MCF 10A (cell line): ENCODE measurements at regions not wholly inside any gene's neighbourhood (a gene's known extent, or its start where the extent isn't known, plus 50 kb on each side); places are given as distances from the start of the nearest gene placed in this dataset.

Source experiments
- BruUV-seq: library from RNA; stranded (reverse); fragments of 400-500 nt; replicated peaks from 2 replicates; lab custom pipeline; 2021; lab: Mats Ljungman, UMichigan
- CTCF ChIA-PET: fragments of 300-600 bp; sonication (Branson Sonifier 250); formaldehyde crosslinking; extraction: SDS; loops from one replicate; lab custom pipeline; 2021; ENCODE audit warnings: antibody characterized with exemption, inconsistent platforms; lab: Yijun Ruan, JAX
- POLR2A ChIA-PET: fragments of 300-600, 350-650 bp; sonication (Branson Sonifier 250); formaldehyde crosslinking; extraction: SDS; loops from one replicate; lab custom pipeline; 2020; ENCODE audit warnings: antibody characterized with exemption, inconsistent platforms; lab: Yijun Ruan, JAX
- DNase-seq: peaks from one replicate; pipeline ENCODE4 v3.0.0-alpha.2; 2018; ENCODE audit not compliant: unreplicated experiment
- H3K27ac Mint-ChIP-seq: one replicate; pipeline ENCODE4 v1.8.0; 2022; ENCODE audit warnings: mild to moderate bottlenecking, low read depth, mixed read lengths; ENCODE audit not compliant: unreplicated experiment
- H3K27me3 Mint-ChIP-seq: one replicate; pipeline ENCODE4 v1.8.0; 2022; ENCODE audit warnings: mixed read lengths; ENCODE audit not compliant: insufficient read depth, unreplicated experiment
- H3K36me3 Mint-ChIP-seq: one replicate; pipeline ENCODE4 v1.8.0; 2022; ENCODE audit warnings: mild to moderate bottlenecking, moderate library complexity, mixed read lengths; ENCODE audit not compliant: insufficient read depth, unreplicated experiment
- H3K4me1 Mint-ChIP-seq: one replicate; pipeline ENCODE4 v1.8.0; 2022; ENCODE audit warnings: mixed read lengths; ENCODE audit not compliant: insufficient read depth, unreplicated experiment
- H3K4me3 Mint-ChIP-seq: one replicate; pipeline ENCODE4 v1.8.0; 2022; ENCODE audit warnings: mild to moderate bottlenecking, moderate library complexity, mixed read lengths; ENCODE audit not compliant: unreplicated experiment
- H3K9me3 Mint-ChIP-seq: one replicate; pipeline ENCODE4 v1.8.0; 2022; ENCODE audit warnings: mixed read lengths; ENCODE audit not compliant: unreplicated experiment
- intact Hi-C: fragments of 100-400 bp; cut with micrococcal nuclease; formaldehyde crosslinking; loops from 2 replicates; pipeline ENCODE4 v1.14.1; 2022
- TF ChIP-seq, protein P1 (sequence below): fragments of 200-600 bp; IDR thresholded peaks from one replicate; pipeline ENCODE4 v1.8.0; 2022; ENCODE audit warnings: antibody characterized with exemption, mild to moderate bottlenecking; ENCODE audit not compliant: unreplicated experiment

GRCh38 chr16:56073508-56073907 lies 117.8 kb upstream of the GNAO1 start:
- TF ChIP-seq, protein P1, sequence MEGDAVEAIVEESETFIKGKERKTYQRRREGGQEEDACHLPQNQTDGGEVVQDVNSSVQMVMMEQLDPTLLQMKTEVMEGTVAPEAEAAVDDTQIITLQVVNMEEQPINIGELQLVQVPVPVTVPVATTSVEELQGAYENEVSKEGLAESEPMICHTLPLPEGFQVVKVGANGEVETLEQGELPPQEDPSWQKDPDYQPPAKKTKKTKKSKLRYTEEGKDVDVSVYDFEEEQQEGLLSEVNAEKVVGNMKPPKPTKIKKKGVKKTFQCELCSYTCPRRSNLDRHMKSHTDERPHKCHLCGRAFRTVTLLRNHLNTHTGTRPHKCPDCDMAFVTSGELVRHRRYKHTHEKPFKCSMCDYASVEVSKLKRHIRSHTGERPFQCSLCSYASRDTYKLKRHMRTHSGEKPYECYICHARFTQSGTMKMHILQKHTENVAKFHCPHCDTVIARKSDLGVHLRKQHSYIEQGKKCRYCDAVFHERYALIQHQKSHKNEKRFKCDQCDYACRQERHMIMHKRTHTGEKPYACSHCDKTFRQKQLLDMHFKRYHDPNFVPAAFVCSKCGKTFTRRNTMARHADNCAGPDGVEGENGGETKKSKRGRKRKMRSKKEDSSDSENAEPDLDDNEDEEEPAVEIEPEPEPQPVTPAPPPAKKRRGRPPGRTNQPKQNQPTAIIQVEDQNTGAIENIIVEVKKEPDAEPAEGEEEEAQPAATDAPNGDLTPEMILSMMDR: no peak
- no peak for DNase-seq
- Mint-ChIP-seq H3K9me3 (no peaks in the 10 kb centered on the region), H3K36me3 (no peaks in the 10 kb centered on the region), H3K4me3 (no peak overlapping the region), H3K27me3 (peaks cover 49% of the 10 kb centered on the region), H3K4me1 (no peaks in the 10 kb centered on the region), H3K27ac (no peak overlapping the region)
- intact Hi-C loops: no loop called here
- ChIA-PET POLR2A (interaction anchor here (0.7 kb wide), 1 partner anchor 208 kb away, joined by 3 read pairs; no protein-coding TSS in a partner anchor), CTCF (interaction anchor here (0.6 to 0.7 kb wide), 3 partner anchors 9 to 273 kb away, joined by 3 to 5 read pairs (median 3); no protein-coding TSS in a partner anchor)
- no TSS peak for BruUV-seq

DNA sequence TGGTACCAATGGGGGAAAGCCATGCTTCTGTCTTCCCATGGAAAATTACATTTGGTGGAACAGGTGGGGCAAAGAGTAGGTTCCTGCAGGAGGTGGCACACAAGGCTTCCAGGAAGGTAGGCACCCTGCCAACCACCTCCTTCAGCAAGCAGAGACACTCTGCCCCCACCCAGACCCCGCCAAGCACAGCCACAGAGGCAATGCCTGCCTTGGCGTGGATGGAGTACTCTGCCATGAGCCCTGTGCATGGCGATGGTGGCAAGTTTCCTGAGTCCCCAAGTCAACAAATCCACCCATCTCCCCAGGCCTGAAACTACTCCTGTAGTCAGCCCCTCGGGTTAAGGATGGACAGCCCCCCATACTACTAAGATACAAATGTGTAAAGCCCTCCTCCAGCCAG lies 119.2 kb upstream of the GNAO1 start:
- no TSS peak for BruUV-seq
- Mint-ChIP-seq H3K27me3 (peaks cover 49% of the 10 kb centered on the region), H3K4me1 (no peaks in the 10 kb centered on the region), H3K36me3 (no peaks in the 10 kb centered on the region), H3K27ac (no peak overlapping the region), H3K9me3 (no peaks in the 10 kb centered on the region), H3K4me3 (no peak overlapping the region)
- DNase-seq: no peak
- TF ChIP-seq, protein P1: no peak
- ChIA-PET CTCF (no interaction called here), POLR2A (interaction anchor here (0.7 kb wide), 1 partner anchor 671 kb away, joined by 3 read pairs; no protein-coding TSS in a partner anchor)
- intact Hi-C loops: no loop called here

DNA sequence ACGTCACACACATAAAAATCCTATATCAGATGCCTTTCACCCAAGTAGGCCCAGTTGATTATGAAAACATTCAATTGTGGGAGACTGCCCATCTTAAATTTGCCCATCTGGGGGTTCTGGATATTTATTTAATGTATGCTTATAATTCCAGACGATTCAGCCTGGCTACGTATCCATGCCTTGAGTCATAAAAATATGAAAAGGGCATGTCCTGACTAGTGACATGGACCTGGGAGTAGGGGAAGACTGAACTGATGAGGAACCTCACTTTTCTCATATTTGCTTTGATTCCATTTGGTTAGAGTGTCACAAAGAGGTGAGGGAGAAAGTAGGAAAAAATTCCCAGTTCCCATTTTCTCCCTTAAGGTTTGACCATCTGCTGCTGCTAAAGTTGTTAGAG lies 122.5 kb upstream of the GNAO1 start:
- Mint-ChIP-seq H3K4me3 (no peak overlapping the region), H3K4me1 (no peaks in the 10 kb centered on the region), H3K27me3 (peaks cover 26% of the 10 kb centered on the region), H3K27ac (no peak overlapping the region), H3K36me3 (no peaks in the 10 kb centered on the region), H3K9me3 (no peaks in the 10 kb centered on the region)
- TF ChIP-seq, protein P1: no peak
- no TSS peak for BruUV-seq
- CTCF ChIA-PET: interaction anchor here (0.8 kb wide), 1 partner anchor 27 kb away, joined by 3 read pairs; no protein-coding TSS in a partner anchor
- peak; percentile 4 for DNase-seq
- intact Hi-C loops: no loop called here
- POLR2A ChIA-PET: no interaction called here

GRCh38 chr16:56068314-56068713 lies 123.0 kb upstream of the GNAO1 start:
- ChIA-PET POLR2A (no interaction called here), CTCF (interaction anchor here (1.0 kb wide), 1 partner anchor 47 kb away, joined by 3 read pairs; no protein-coding TSS in a partner anchor)
- H3K27me3 Mint-ChIP-seq: peaks cover 21% of the 10 kb centered on the region
- no peaks in the 10 kb centered on the region for H3K4me1 Mint-ChIP-seq
- no peak for DNase-seq
- no peak overlapping the region for H3K4me3 Mint-ChIP-seq
- no peak overlapping the region for H3K27ac Mint-ChIP-seq
- H3K36me3 Mint-ChIP-seq: no peaks in the 10 kb centered on the region
- H3K9me3 Mint-ChIP-seq: no peaks in the 10 kb centered on the region
- TF ChIP-seq, protein P1: no peak
- intact Hi-C loops: no loop called here
- BruUV-seq: no TSS peak
